GM18499 (cell line): ENCODE measurements at regions not wholly inside any gene's neighbourhood (a gene's known extent, or its start where the extent isn't known, plus 50 kb on each side); places are given as distances from the start of the nearest gene placed in this dataset.

Experiments used
- ATAC-seq: cut with Tn5 transposase; IDR thresholded peaks from one replicate; pipeline ENCODE4 v1.9.1; 2021; ENCODE audit warnings: moderate number of reproducible peaks; ENCODE audit not compliant: insufficient read depth, unreplicated experiment

GRCh38 chr9:2243666-2244555, 228.8 kb downstream of the SMARCA2 start:
- no peak for ATAC-seq

GRCh38 chr9:2247340-2247739, 232.2 kb downstream of the SMARCA2 start:
- no peak for ATAC-seq

GRCh38 chr9:2248768-2249265, 233.7 kb downstream of the SMARCA2 start:
- no peak for ATAC-seq

GRCh38 chr9:2253636-2254580, 238.8 kb downstream of the SMARCA2 start:
- no peak for ATAC-seq

GRCh38 chr9:2255128-2255527, 240.0 kb downstream of the SMARCA2 start:
- ATAC-seq: no peak

- no peak for ATAC-seq
Observed at GRCh38 chr9:2257248-2257929, 242.2 kb downstream of the SMARCA2 start.

- no peak for ATAC-seq
Observed at GRCh38 chr9:2260417-2261306, 245.5 kb downstream of the SMARCA2 start.

- ATAC-seq: no peak
Observed at GRCh38 chr9:2261421-2262103, 246.4 kb downstream of the SMARCA2 start.

GRCh38 chr9:2262386-2263071, 247.4 kb downstream of the SMARCA2 start:
- ATAC-seq: no peak

GRCh38 chr9:2263111-2263510, 248.0 kb downstream of the SMARCA2 start:
- no peak for ATAC-seq

- no peak for ATAC-seq
Observed at GRCh38 chr9:2263665-2264064, 248.5 kb downstream of the SMARCA2 start.

- ATAC-seq: no peak
Observed at GRCh38 chr9:2264081-2264480, 248.9 kb downstream of the SMARCA2 start.

- ATAC-seq: no peak
Observed at GRCh38 chr9:2267181-2267745, 252.1 kb downstream of the SMARCA2 start.

- no peak for ATAC-seq
Observed at GRCh38 chr9:2269778-2270177, 254.6 kb downstream of the SMARCA2 start.

GRCh38 chr9:2270565-2270964, 255.4 kb downstream of the SMARCA2 start:
- ATAC-seq: no peak

- ATAC-seq: peak; percentile 85
Observed at GRCh38 chr9:2271426-2271825, 256.3 kb downstream of the SMARCA2 start.

- ATAC-seq: no peak
Observed at GRCh38 chr9:2274762-2275161, 259.6 kb downstream of the SMARCA2 start.

- no peak for ATAC-seq
Observed at GRCh38 chr9:2276296-2276695, 261.1 kb downstream of the SMARCA2 start.
